Skin epidermis (tissue), 12 donors: ENCODE measurements at regions not wholly inside any gene's neighbourhood (a gene's known extent, or its start where the extent isn't known, plus 50 kb on each side); places are given as distances from the start of the nearest gene placed in this dataset.
A peak's percentile ranks its signal among the peaks of the same experiment; 100 is the strongest.

Experiments
- H3K27ac ChIP-seq, 21 experiments: fragments of 200-600 bp; sonication (generic) in 11 of 21; one replicate each; pipeline ENCODE4 v1.5.0; 2020; ENCODE audit warnings: mild to moderate bottlenecking in 3 of 21, inconsistent platforms in 2 of 21, moderate library complexity in 2 of 21
- H3K4me3 ChIP-seq, 7 experiments: fragments of 200-600 bp; sonication (generic) in 2 of 7; one replicate each; pipeline ENCODE4 v1.5.0; 2020; ENCODE audit warnings: inconsistent platforms in 2 of 7, mild to moderate bottlenecking in 2 of 7, moderate library complexity in 1 of 7

- Histone ChIP-seq H3K4me3 (no peak overlapping the region), H3K27ac (no peak overlapping the region)
These were observed 1198.7 kb downstream of the PCDH7 start for GRCh38 chr4:31918891-31919290.

GRCh38 chr4:31923634-31924033 is 1203.5 kb downstream of the PCDH7 start:
- no peak overlapping the region for H3K4me3 ChIP-seq
- no peak overlapping the region for H3K27ac ChIP-seq

- Histone ChIP-seq H3K27ac (no peak overlapping the region), H3K4me3 (no peak overlapping the region)
These were observed 1209.6 kb downstream of the PCDH7 start for GRCh38 chr4:31929676-31930345.

GRCh38 chr4:31946456-31946855 is 1226.3 kb downstream of the PCDH7 start:
- H3K27ac ChIP-seq: no peak overlapping the region

GRCh38 chr4:31947101-31947500 is 1226.9 kb downstream of the PCDH7 start:
- no peak overlapping the region for H3K4me3 ChIP-seq
- H3K27ac ChIP-seq: no peak overlapping the region

More at GRCh38 chr4:31946456-31946855, 1226.3 kb downstream of the PCDH7 start:
- H3K4me3 ChIP-seq: no peak overlapping the region

GRCh38 chr4:31949045-31949444 is 1228.9 kb downstream of the PCDH7 start:
- Histone ChIP-seq H3K4me3 (no peak overlapping the region), H3K27ac (no peak overlapping the region)

GRCh38 chr4:31955346-31955745 is 1235.2 kb downstream of the PCDH7 start:
- H3K4me3 ChIP-seq: no peak overlapping the region
- H3K27ac ChIP-seq: no peak overlapping the region

- no peak overlapping the region for H3K4me3 ChIP-seq
- no peak overlapping the region for H3K27ac ChIP-seq
These were observed 1239.8 kb downstream of the PCDH7 start for GRCh38 chr4:31959972-31960371.

GRCh38 chr4:31964685-31965084 is 1244.5 kb downstream of the PCDH7 start:
- H3K4me3 ChIP-seq: no peak overlapping the region
- H3K27ac ChIP-seq: no peak overlapping the region

GRCh38 chr4:31968842-31969241 is 1248.7 kb downstream of the PCDH7 start:
- Histone ChIP-seq H3K4me3 (no peak overlapping the region), H3K27ac (no peak overlapping the region)

GRCh38 chr4:31974490-31975002 is 1254.4 kb downstream of the PCDH7 start:
- H3K4me3 ChIP-seq: no peak overlapping the region
- H3K27ac ChIP-seq: no peak overlapping the region

GRCh38 chr4:31979988-31980387 is 1259.8 kb downstream of the PCDH7 start:
- no peak overlapping the region for H3K27ac ChIP-seq

GRCh38 chr4:31983246-31983645 is 1263.1 kb downstream of the PCDH7 start:
- H3K27ac ChIP-seq: no peak overlapping the region
- H3K4me3 ChIP-seq: no peak overlapping the region

More at GRCh38 chr4:31979988-31980387, 1259.8 kb downstream of the PCDH7 start:
- H3K4me3 ChIP-seq: no peak overlapping the region

GRCh38 chr4:31983677-31984076 is 1263.5 kb downstream of the PCDH7 start:
- Histone ChIP-seq H3K4me3 (no peak overlapping the region), H3K27ac (no peak overlapping the region)

- Histone ChIP-seq H3K4me3 (no peak overlapping the region), H3K27ac (no peak overlapping the region)
These were observed 1264.7 kb downstream of the PCDH7 start for GRCh38 chr4:31984872-31985271.

GRCh38 chr4:31995943-31996901 is 1276.1 kb downstream of the PCDH7 start:
- peak overlapping the region in 2 of 7 experiments; percentile 11 to 25 for H3K4me3 ChIP-seq
- no peak overlapping the region for H3K27ac ChIP-seq

GRCh38 chr4:31998807-31999206 is 1278.6 kb downstream of the PCDH7 start:
- no peak overlapping the region for H3K27ac ChIP-seq
- no peak overlapping the region for H3K4me3 ChIP-seq

- Histone ChIP-seq H3K27ac (no peak overlapping the region), H3K4me3 (no peak overlapping the region)
These were observed 1279.7 kb downstream of the PCDH7 start for GRCh38 chr4:31999848-32000247.

- H3K27ac ChIP-seq: no peak overlapping the region
- H3K4me3 ChIP-seq: no peak overlapping the region
These were observed 1280.8 kb downstream of the PCDH7 start for GRCh38 chr4:32000846-32001488.

GRCh38 chr4:32002037-32002747 is 1282.0 kb downstream of the PCDH7 start:
- Histone ChIP-seq H3K4me3 (no peak overlapping the region), H3K27ac (no peak overlapping the region)
